GM19025 (cell line): ENCODE measurements at regions not wholly inside any gene's neighbourhood (a gene's known extent, or its start where the extent isn't known, plus 50 kb on each side); places are given as distances from the start of the nearest gene placed in this dataset.
"Not testable (repeated sequence)": the region's sequence is repeated elsewhere in the genome, so short reads cannot be mapped to it uniquely, and the experiment has no call there.

ENCODE experiments used
- ATAC-seq: cut with Tn5 transposase; IDR thresholded peaks from one replicate; pipeline ENCODE4 v1.9.1; 2021; ENCODE audit warnings: mild to moderate bottlenecking, low read depth, moderate library complexity; ENCODE audit not compliant: unreplicated experiment

- no peak for ATAC-seq
Measured at GRCh38 chr13:86409466-86410241, 610.4 kb upstream of the SLITRK6 start.

DNA sequence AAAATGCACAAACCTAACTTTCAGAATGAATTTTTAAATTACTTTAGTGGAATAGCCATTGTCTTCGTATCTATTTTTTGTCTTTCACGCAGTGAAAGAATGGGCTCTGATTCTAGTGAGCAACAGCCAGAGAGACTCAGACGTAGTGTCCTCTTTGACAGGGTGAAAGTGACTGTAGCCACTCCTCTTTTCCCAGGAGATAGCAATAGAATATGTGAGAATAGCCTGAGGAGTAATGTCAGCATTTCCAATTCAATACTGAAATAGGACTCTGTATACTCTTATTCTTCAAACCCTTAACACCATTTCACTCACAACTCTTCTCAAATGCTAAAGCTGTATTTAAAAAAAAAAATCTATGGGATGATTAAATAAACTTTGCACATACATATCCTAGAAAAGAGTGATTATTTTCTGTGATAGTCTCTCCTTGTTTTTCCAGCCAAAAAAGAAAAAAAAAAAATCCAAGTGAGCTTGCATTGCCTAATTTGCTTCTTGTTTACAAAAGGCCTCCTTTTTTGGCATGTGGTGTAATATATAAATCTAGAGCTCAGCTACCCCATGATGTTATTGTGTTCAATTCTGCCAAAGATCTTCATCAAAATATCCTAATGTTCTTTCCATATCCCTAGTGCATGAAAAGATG lies 626.1 kb upstream of the SLITRK6 start:
- ATAC-seq, result no peak

DNA sequence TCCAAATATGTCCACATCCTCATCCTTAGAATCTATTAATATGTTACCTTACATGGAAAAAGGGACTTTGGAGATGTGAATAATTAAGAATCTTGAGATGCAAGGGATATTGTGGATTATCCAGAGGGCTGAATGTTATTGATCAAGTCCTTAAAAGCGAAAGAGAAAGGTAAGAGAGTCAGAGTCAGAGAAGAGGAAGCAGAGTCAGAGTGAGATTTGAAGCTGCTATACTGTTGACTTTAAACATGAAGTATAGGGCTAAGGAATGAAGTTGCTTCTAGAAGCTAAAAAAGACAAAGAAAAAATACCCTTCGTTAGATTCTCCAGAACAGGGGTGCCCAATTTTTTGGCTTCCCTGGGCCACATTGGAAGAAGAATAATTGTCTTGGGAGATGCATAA lies 627.2 kb upstream of the SLITRK6 start:
- ATAC-seq, result no peak

- no peak for ATAC-seq
Measured at GRCh38 chr13:86429756-86430155, 630.5 kb upstream of the SLITRK6 start.

- ATAC-seq, result no peak
Measured at GRCh38 chr13:86438034-86438433, 638.8 kb upstream of the SLITRK6 start.

- ATAC-seq, result no peak
Measured at GRCh38 chr13:86445206-86445605, 646.0 kb upstream of the SLITRK6 start.

DNA sequence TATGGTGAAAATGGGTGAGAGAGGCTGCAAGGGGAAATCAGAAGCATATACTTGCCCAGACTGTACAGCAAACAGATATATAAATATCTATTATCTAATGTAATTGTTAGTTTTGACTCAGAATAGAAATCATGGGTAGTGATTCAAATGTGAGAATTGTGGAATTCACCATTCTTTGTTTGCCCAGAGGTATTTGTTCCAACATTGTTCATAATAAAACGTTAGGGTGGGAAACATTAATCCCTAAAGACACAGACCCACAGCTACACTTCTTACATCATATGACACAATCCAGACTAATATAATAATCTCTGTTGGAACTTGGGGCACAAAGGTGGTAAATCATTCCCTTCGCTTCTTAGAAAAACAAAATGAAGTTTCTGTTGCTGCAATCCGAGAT lies 646.5 kb upstream of the SLITRK6 start:
- ATAC-seq, result no peak

DNA sequence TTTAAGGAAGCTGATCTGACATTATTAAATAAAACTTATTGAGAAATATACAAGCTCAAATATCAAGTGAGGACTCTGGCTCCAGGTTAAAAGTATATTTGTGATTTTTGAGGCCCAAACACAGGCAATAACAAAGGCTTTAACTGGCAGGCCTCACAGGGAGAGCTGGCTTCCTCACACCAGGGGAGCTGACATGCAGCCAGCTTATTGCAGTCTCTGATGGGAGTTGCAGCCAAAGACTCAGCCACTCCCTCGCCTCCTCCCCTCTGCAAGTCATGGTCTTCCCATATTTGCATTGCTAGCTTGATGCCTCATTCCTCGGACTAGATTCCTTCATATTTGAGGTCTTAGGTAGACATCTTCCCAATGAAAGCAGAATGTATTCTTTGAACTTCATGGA lies 647.1 kb upstream of the SLITRK6 start:
- no peak for ATAC-seq

DNA sequence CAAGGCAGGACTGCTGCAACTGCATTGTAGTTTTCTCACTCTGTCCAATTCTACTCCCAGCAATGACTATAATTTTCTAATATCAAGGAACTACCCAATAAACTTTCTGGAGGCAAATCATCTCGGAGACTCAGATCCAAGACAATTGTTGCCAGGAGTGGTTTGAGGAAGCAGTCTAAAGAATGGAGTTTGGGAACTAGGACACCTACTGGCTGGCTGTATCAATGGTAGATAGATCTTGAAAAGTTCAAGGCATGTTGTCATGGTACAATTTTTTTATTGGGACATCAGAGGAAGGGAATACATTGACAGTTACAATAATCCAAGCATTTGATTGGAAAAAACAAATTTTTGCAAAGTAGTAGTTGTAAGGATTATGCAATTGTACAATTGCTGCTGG lies 648.3 kb upstream of the SLITRK6 start:
- no peak for ATAC-seq

- ATAC-seq, result no peak
Measured at GRCh38 chr13:86462011-86462410, 662.8 kb upstream of the SLITRK6 start.

DNA sequence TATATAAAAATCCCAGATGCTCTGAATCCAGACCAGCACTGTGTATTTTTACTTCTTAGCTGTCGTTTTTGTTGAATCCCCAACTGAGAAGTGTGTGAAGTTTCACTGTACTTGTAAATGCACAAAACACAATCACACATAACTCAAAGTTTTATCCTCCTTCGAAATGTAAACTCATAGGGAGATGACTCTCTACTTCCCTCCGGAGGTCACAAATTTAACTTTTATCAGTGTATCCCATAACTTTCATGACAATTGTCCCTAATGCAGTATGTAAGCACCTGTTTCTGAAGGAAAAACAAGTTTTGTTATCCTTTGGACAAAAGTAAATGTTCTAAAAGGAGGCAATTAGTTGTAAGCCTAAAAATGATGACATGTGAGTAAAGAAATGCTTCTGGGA lies 665.0 kb upstream of the SLITRK6 start:
- ATAC-seq, result no peak

GRCh38 chr13:86474971-86475370 lies 675.8 kb upstream of the SLITRK6 start:
- no peak for ATAC-seq

DNA sequence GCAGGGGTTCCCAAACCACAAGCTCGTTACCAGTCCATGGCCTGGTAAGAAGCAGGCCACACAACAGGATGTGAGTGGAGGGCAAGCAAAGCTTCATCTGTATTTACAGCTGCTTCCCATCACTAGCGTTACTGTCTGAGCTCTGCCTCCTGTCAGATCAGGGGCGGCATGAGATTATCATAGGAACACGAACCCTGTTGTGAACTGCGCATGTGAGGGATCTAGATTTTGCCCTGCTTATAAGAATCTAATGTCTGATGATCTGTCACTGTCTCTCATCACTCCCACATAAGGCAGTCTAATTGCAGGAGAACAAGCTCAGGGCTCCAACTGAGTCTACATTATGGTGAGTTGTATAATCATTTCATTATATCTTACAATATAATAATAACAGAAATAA lies 677.4 kb upstream of the SLITRK6 start:
- no peak for ATAC-seq

GRCh38 chr13:86486582-86486981 lies 687.4 kb upstream of the SLITRK6 start:
- ATAC-seq, result no peak

DNA sequence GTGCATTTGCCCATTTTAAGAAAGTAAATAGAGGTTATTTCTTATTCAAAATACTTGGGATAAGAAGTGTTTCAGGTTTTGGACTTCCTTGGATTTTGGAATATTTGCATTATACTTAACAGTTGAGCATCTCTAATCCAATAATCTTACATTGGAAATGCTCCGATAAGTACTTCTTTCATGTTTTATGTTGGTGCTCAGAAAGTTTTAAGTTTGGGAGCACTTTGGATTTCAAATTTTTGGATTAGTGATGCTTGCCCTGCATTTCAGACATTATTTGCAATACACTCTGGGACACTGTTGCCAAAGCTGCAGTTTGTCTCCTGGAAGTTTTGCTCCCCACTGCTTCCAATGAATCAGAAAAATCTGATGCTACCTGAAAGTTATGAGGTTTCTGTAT lies 691.9 kb upstream of the SLITRK6 start:
- ATAC-seq, result no peak

- ATAC-seq, result not testable (repeated sequence)
Measured at GRCh38 chr13:86501931-86502330, 702.7 kb upstream of the SLITRK6 start.

- ATAC-seq, result no peak
Measured at GRCh38 chr13:86510792-86511191, 711.6 kb upstream of the SLITRK6 start.

- ATAC-seq, result no peak
Measured at GRCh38 chr13:86541461-86541860, 742.2 kb upstream of the SLITRK6 start.

DNA sequence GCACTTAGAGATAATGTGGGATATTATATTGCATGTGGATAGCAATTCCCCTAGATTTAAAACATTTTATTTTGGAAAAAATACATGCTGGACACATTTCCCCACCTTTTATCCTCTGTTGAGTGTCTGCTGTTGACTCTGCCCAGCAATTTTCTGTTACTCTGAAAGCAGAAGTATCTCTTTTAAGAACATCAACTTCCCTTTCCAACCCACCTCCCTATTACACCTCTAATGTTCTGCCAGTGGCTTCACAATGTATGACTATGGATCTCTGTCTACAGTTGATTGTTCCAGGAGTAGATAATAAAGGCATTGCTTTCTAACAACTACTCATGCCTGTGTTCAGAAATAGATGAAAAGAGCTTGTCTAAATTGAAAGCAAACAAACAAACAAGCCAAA lies 754.8 kb upstream of the SLITRK6 start:
- ATAC-seq, result no peak

GRCh38 chr13:86559901-86560300 lies 760.7 kb upstream of the SLITRK6 start:
- no peak for ATAC-seq

- no peak for ATAC-seq
Measured at GRCh38 chr13:86562866-86563265, 763.6 kb upstream of the SLITRK6 start.

- ATAC-seq, result no peak
Measured at GRCh38 chr13:86563308-86563707, 764.1 kb upstream of the SLITRK6 start.
